HEK293 (cell line): ENCODE measurements at regions not wholly inside any gene's neighbourhood (a gene's known extent, or its start where the extent isn't known, plus 50 kb on each side); places are given as distances from the start of the nearest gene placed in this dataset.

Experiments
- CTCF ChIA-PET: fragments of 350-600 bp; formaldehyde crosslinking; extraction: SDS; loops from one replicate; lab custom pipeline; 2021; ENCODE audit warnings: antibody characterized with exemption; lab: Yijun Ruan, JAX
- POLR2A ChIA-PET: fragments of 300-600 bp; formaldehyde crosslinking; extraction: SDS; loops from one replicate; lab custom pipeline; 2020; ENCODE audit warnings: antibody characterized with exemption, inconsistent platforms; lab: Yijun Ruan, JAX
- H3K27ac ChIP-seq: fragments of 200-500 bp; sonication (Bioruptor generic); 2 replicates; pipeline ENCODE4 v1.5.1; 2014; ENCODE audit warnings: low read depth, low read length, control low read depth, inconsistent platforms; ENCODE audit errors: extremely low read depth
- H3K36me3 ChIP-seq, 2 experiments: fragments of 200-500 bp in 1 of 2; sonication (Bioruptor generic) in 1 of 2; 1 replicate in 1 of 2; 2 replicates in 1 of 2; pipeline ENCODE4 v1.5.1; 2014 to 2017; ENCODE audit warnings: inconsistent platforms in 2 of 2, low read length in 2 of 2; ENCODE audit not compliant: control insufficient read depth in 2 of 2, insufficient read depth in 1 of 2
- H3K4me1 ChIP-seq: fragments of 200-500 bp; sonication (Bioruptor generic); 2 replicates; pipeline ENCODE4 v1.5.1; 2014; ENCODE audit warnings: mild to moderate bottlenecking, low read length, inconsistent platforms; ENCODE audit not compliant: control insufficient read depth, insufficient read depth
- H3K4me3 ChIP-seq: 2 replicates; pipeline ENCODE4 v1.5.1; 2011; ENCODE audit warnings: low read depth, mild to moderate bottlenecking, control low read depth, low read length, moderate library complexity
- H3K9me3 ChIP-seq: fragments of 200-500 bp; sonication (Bioruptor generic); 2 replicates; pipeline ENCODE4 v1.5.1; 2014; ENCODE audit warnings: low read depth, low read length, inconsistent platforms; ENCODE audit not compliant: control insufficient read depth, insufficient read depth
- GLIS1 ChIP-seq: fragments of 450-650 bp; formaldehyde crosslinking; IDR thresholded peaks from 2 replicates; pipeline ENCODE4 v1.5.1; 2016; ENCODE audit warnings: missing biosample characterization, missing genetic modification characterization
- HOXA7 ChIP-seq: sonication (generic); formaldehyde crosslinking; IDR thresholded peaks from 2 replicates; pipeline ENCODE4 v1.8.1; 2022; ENCODE audit warnings: missing genetic modification reagents, borderline replicate concordance
- MYNN ChIP-seq: fragments of 450-650 bp; formaldehyde crosslinking; IDR thresholded peaks from 2 replicates; pipeline ENCODE4 v1.5.1; 2016; ENCODE audit warnings: missing biosample characterization, missing genetic modification characterization, borderline replicate concordance
- SCRT1 ChIP-seq: fragments of 450-650 bp; formaldehyde crosslinking; IDR thresholded peaks from 2 replicates; pipeline ENCODE4 v1.5.1; 2016; ENCODE audit warnings: missing biosample characterization, missing genetic modification characterization, borderline replicate concordance
- SETDB1 ChIP-seq: IDR thresholded peaks from one replicate; pipeline ENCODE4 v1.6.1; 2017; ENCODE audit warnings: mild to moderate bottlenecking, low read length, moderate library complexity, mixed read lengths; ENCODE audit not compliant: insufficient read length
- TRIM28 ChIP-seq: IDR thresholded peaks from 2 replicates; pipeline ENCODE4 v1.6.1; 2011; ENCODE audit warnings: low read length, control low read depth, borderline replicate concordance
- ZBTB44 ChIP-seq: fragments of 450-650 bp; IDR thresholded peaks from 2 replicates; pipeline ENCODE4 v1.5.1; 2018; ENCODE audit warnings: missing biosample characterization, mild to moderate bottlenecking, missing genetic modification characterization
- ZFP37 ChIP-seq: fragments of 450-650 bp; formaldehyde crosslinking; IDR thresholded peaks from 2 replicates; pipeline ENCODE4 v1.5.1; 2016; ENCODE audit warnings: missing biosample characterization, missing genetic modification characterization
- ZNF10 ChIP-seq: fragments of 450-650 bp; formaldehyde crosslinking; IDR thresholded peaks from 2 replicates; pipeline ENCODE4 v1.5.1; 2017; ENCODE audit warnings: missing biosample characterization, missing genetic modification characterization
- ZNF112 ChIP-seq: fragments of 450-650 bp; formaldehyde crosslinking; IDR thresholded peaks from 2 replicates; pipeline ENCODE4 v1.5.0; 2017; ENCODE audit warnings: missing biosample characterization, missing genetic modification characterization
- ZNF174 ChIP-seq: fragments of 450-650 bp; formaldehyde crosslinking; IDR thresholded peaks from 2 replicates; pipeline ENCODE4 v1.5.0; 2017; ENCODE audit warnings: missing biosample characterization, mild to moderate bottlenecking, missing genetic modification characterization
- ZNF23 ChIP-seq: fragments of 450-650 bp; formaldehyde crosslinking; IDR thresholded peaks from 2 replicates; pipeline ENCODE4 v1.5.1; 2016; ENCODE audit warnings: missing biosample characterization, missing genetic modification characterization, borderline replicate concordance
- ZNF311 ChIP-seq: fragments of 450-650 bp; formaldehyde crosslinking; IDR thresholded peaks from 2 replicates; pipeline ENCODE4 v1.5.1; 2017; ENCODE audit warnings: missing biosample characterization, missing genetic modification characterization, borderline replicate concordance
- ZNF37A ChIP-seq: fragments of 450-650 bp; IDR thresholded peaks from 2 replicates; pipeline ENCODE4 v1.5.1; 2018; ENCODE audit warnings: missing biosample characterization, missing genetic modification characterization
- ZNF433 ChIP-seq: fragments of 450-650 bp; formaldehyde crosslinking; IDR thresholded peaks from 2 replicates; pipeline ENCODE4 v1.5.1; 2016; ENCODE audit warnings: missing biosample characterization, missing genetic modification characterization, low read depth
- ZNF473 ChIP-seq: fragments of 450-650 bp; formaldehyde crosslinking; IDR thresholded peaks from 2 replicates; pipeline ENCODE4 v1.5.1; 2017; ENCODE audit warnings: missing biosample characterization, missing genetic modification characterization
- ZNF48 ChIP-seq: fragments of 450-650 bp; formaldehyde crosslinking; IDR thresholded peaks from 2 replicates; pipeline ENCODE4 v1.5.1; 2016; ENCODE audit warnings: missing biosample characterization, missing genetic modification characterization
- ZNF571 ChIP-seq: fragments of 450-650 bp; formaldehyde crosslinking; IDR thresholded peaks from 2 replicates; pipeline ENCODE4 v1.5.0; 2017; ENCODE audit warnings: missing biosample characterization, missing genetic modification characterization
- ZNF580 ChIP-seq: fragments of 450-650 bp; formaldehyde crosslinking; IDR thresholded peaks from 2 replicates; pipeline ENCODE4 v1.5.1; 2016; ENCODE audit warnings: missing biosample characterization, missing genetic modification characterization
- ZNF610 ChIP-seq: fragments of 450-650 bp; formaldehyde crosslinking; IDR thresholded peaks from 2 replicates; pipeline ENCODE4 v1.5.1; 2016; ENCODE audit warnings: missing biosample characterization, missing genetic modification characterization, borderline replicate concordance
- ZNF654 ChIP-seq: fragments of 450-650 bp; formaldehyde crosslinking; IDR thresholded peaks from 2 replicates; pipeline ENCODE4 v1.5.1; 2016; ENCODE audit warnings: low read depth, missing biosample characterization, missing genetic modification characterization
- ZNF707 ChIP-seq: fragments of 450-650 bp; formaldehyde crosslinking; IDR thresholded peaks from 2 replicates; pipeline ENCODE4 v1.5.1; 2016; ENCODE audit warnings: missing biosample characterization, missing genetic modification characterization
- ZNF776 ChIP-seq: fragments of 450-650 bp; formaldehyde crosslinking; IDR thresholded peaks from 2 replicates; pipeline ENCODE4 v1.5.0; 2017; ENCODE audit warnings: missing biosample characterization, missing genetic modification characterization, borderline replicate concordance
- ZSCAN23 ChIP-seq: fragments of 450-650 bp; formaldehyde crosslinking; IDR thresholded peaks from 2 replicates; pipeline ENCODE4 v1.5.1; 2016; ENCODE audit warnings: missing biosample characterization, missing genetic modification characterization
- TF ChIP-seq, protein P1 (sequence below): fragments of 450-650 bp; formaldehyde crosslinking; IDR thresholded peaks from 2 replicates; pipeline ENCODE4 v1.5.1; 2017; ENCODE audit warnings: missing biosample characterization, missing genetic modification characterization

DNA sequence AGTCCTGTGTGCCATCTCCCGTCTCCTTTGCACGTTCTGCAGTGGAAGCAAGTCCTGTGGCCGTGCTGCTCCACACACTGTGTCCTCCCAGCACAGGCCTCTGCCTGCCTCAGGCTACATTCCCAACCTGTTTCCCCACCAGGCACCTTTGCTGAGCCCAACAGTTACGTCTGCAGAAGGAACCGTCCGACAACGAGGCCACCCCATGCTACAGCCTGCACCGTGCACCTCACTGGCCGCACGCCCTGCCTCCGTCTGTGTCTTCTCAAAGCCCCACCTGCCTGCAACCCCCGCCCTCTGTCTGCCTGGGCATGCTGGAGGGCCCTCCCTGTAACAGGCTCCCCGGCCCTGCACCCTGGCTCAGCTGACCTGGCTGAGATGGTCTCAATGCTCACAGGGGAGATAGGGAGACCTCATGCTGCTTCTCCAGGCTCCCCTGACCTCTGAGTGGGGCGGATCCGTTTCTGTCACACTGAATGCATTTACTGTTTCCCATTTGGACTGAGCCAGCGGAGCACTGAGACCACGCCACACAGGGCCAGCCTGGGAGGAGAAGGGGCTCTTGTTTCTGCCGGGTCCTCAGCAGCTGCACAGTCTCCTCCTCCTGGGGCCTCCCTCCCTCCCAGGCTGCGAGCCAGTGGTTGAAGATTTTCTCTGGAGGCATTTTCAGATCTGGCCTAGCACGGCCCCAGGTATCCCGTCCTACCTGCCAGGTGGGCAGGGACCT is 109.1 kb upstream of the OTOS start:
- Histone ChIP-seq H3K4me1 (peaks cover 4% of the 10 kb centered on the region; the same call in 1 of the 2 replicates), H3K9me3 (no peaks in the 10 kb centered on the region), H3K27ac (no peak overlapping the region), H3K4me3 (no peak overlapping the region), H3K36me3 (no peaks in the 10 kb centered on the region)
- TF ChIP-seq ZNF707 (no peak), ZNF174 (tag by site-specific recombination) (no peak), GLIS1 (tag by site-specific recombination) (0 out of 2 replicates have a peak, but pooled peaks have one; percentile 14)
- POLR2A ChIA-PET = no interaction called here
- CTCF ChIA-PET = no interaction called here

DNA sequence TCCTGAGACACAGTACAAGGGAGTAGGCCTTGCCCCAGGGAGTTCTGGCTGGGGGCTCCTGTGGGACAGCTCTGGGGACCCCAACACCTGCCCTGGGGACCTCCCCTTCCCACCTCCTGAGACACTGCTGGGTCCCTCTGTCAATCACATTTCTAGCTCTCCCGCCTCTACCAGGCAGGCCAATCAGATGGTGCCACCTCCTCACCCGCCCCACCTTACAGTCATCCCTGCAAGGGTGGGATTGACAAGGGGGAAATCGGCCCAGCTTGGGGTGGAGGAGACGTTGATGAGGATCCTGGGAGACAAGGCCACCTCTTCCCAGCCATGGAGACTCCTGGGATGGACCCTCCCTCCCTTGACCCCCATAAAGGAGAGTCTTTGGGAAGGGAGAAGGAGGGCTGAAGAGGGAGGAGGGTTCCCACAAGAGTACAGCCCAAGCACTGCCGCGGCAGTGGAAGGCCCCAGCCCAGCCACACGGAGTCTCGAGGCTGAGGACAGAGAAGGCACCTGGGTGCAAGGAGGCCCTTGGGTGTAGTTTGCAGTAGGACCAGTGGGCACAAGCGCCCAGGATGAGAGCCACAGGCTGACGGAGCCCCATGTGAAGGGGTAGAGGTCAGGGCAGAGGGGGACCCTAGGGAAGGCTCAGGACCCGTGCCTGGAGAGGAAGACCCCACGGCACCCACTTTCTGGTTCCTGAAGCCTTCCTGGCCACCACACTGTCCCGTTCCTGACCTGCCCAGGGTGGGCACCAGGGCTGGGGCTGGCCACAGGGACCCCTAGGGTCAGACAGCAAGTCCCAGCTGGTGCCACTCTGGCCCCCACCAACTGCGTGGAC is 109.9 kb upstream of the OTOS start:
- no peaks in the 10 kb centered on the region for H3K36me3 ChIP-seq
- CTCF ChIA-PET = no interaction called here
- POLR2A ChIA-PET = no interaction called here
- no peaks in the 10 kb centered on the region for H3K9me3 ChIP-seq
- peaks cover 4% of the 10 kb centered on the region; the same call in 1 of the 2 replicates for H3K4me1 ChIP-seq
- TF ChIP-seq SETDB1 = no peak
- no peak for TF ChIP-seq ZBTB44 (tag by site-specific recombination)
- no peak for TF ChIP-seq SCRT1
- no peak for TF ChIP-seq ZFP37 (tag by site-specific recombination)
- TF ChIP-seq ZNF23 (tag by site-specific recombination) = no peak
- no peak for TF ChIP-seq ZNF571 (tag by site-specific recombination)
- TF ChIP-seq ZNF433 (tag by site-specific recombination) = no peak
- TF ChIP-seq ZNF48 (tag by site-specific recombination) = no peak
- TF ChIP-seq, all 188 proteins: peak for 0
- Histone ChIP-seq H3K27ac (no peak overlapping the region), H3K4me3 (no peak overlapping the region)

- no peaks in the 10 kb centered on the region for H3K9me3 ChIP-seq
- POLR2A ChIA-PET = interaction anchor here (1.0 kb wide), 2 partner anchors 15 to 18 kb away, joined by 3 to 4 read pairs; no protein-coding TSS in a partner anchor
- CTCF ChIA-PET = interaction anchor here (1.7 kb wide), 1 partner anchor 18 kb away, joined by 9 read pairs; no protein-coding TSS in a partner anchor
- H3K4me1 ChIP-seq = peaks cover 4% of the 10 kb centered on the region; the same call in 1 of the 2 replicates
- H3K27ac ChIP-seq = no peak overlapping the region; the same call in 1 of the 2 replicates
- no peaks in the 10 kb centered on the region for H3K36me3 ChIP-seq
- peak overlapping the region; percentile 33 for H3K4me3 ChIP-seq
- no peak for TF ChIP-seq ZNF654 (tag by site-specific recombination)
- no peak for TF ChIP-seq ZNF473
- no peak for TF ChIP-seq ZNF580 (tag by site-specific recombination)
- TF ChIP-seq ZNF776 = no peak
- no peak for TF ChIP-seq ZNF10 (tag by site-specific recombination)
- TF ChIP-seq MYNN (tag by site-specific recombination) = no peak
- TF ChIP-seq ZSCAN23 (tag by site-specific recombination) = no peak
- no peak for TF ChIP-seq ZNF311 (tag by site-specific recombination)
- TF ChIP-seq ZNF112 (tag by site-specific recombination) = no peak
- TF ChIP-seq ZNF37A (tag by site-specific recombination) = no peak
- TF ChIP-seq HOXA7 (CRISPR knock-in tag) = no peak
- TF ChIP-seq, protein P1, sequence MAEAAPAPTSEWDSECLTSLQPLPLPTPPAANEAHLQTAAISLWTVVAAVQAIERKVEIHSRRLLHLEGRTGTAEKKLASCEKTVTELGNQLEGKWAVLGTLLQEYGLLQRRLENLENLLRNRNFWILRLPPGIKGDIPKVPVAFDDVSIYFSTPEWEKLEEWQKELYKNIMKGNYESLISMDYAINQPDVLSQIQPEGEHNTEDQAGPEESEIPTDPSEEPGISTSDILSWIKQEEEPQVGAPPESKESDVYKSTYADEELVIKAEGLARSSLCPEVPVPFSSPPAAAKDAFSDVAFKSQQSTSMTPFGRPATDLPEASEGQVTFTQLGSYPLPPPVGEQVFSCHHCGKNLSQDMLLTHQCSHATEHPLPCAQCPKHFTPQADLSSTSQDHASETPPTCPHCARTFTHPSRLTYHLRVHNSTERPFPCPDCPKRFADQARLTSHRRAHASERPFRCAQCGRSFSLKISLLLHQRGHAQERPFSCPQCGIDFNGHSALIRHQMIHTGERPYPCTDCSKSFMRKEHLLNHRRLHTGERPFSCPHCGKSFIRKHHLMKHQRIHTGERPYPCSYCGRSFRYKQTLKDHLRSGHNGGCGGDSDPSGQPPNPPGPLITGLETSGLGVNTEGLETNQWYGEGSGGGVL (tag by site-specific recombination) = peak; percentile 99
- no peak for TF ChIP-seq TRIM28
- TF ChIP-seq ZNF610 (tag by site-specific recombination) = no peak
These were observed 110.8 kb upstream of the OTOS start for GRCh38 chr2:240250985-240251847.
